ENCODE measurements at regions not wholly inside any gene's neighbourhood (a gene's known extent, or its start where the extent isn't known, plus 50 kb on each side); places are given as distances from the start of the nearest gene placed in this dataset.

- TF ChIP-seq, protein P1, sequence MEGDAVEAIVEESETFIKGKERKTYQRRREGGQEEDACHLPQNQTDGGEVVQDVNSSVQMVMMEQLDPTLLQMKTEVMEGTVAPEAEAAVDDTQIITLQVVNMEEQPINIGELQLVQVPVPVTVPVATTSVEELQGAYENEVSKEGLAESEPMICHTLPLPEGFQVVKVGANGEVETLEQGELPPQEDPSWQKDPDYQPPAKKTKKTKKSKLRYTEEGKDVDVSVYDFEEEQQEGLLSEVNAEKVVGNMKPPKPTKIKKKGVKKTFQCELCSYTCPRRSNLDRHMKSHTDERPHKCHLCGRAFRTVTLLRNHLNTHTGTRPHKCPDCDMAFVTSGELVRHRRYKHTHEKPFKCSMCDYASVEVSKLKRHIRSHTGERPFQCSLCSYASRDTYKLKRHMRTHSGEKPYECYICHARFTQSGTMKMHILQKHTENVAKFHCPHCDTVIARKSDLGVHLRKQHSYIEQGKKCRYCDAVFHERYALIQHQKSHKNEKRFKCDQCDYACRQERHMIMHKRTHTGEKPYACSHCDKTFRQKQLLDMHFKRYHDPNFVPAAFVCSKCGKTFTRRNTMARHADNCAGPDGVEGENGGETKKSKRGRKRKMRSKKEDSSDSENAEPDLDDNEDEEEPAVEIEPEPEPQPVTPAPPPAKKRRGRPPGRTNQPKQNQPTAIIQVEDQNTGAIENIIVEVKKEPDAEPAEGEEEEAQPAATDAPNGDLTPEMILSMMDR (IDR thresholded peaks at IDR 0.05; ENCODE audit: low read depth, low read length): no peak
- no peak for DNase-seq (ENCODE audit: extremely low read depth, low read depth)
Measured at GRCh38 chr5:125517973-125518550, 771.6 kb upstream of the ZNF608 start.

- TF ChIP-seq, protein P1 (IDR thresholded peaks at IDR 0.05; ENCODE audit: low read depth, low read length): no peak
- no peak for DNase-seq (ENCODE audit: extremely low read depth, low read depth)
Measured at GRCh38 chr5:125521289-125521688, 774.9 kb upstream of the ZNF608 start.

DNA sequence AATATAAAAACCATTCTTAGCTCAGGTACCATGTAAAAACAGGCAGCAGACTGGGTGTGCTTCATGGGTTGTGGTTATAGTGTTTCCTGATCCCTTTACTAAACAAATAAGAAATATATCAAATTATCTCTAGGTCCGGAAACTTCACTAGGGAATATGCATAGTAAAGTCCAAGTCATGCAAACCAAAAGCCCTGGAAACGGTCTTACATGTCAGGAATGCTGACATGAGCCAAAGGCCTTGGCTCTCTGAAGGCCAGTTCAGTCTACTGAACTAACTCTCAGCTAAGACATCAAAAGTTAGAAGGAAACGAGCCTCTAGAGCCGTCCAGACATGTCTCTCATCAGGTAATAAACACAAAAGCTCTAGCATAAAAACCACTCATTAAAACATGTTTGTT is 778.9 kb upstream of the ZNF608 start:
- peak; percentile 30 for DNase-seq (ENCODE audit: extremely low read depth, low read depth)
- TF ChIP-seq, protein P1 (IDR thresholded peaks at IDR 0.05; ENCODE audit: low read depth, low read length): no peak

DNA sequence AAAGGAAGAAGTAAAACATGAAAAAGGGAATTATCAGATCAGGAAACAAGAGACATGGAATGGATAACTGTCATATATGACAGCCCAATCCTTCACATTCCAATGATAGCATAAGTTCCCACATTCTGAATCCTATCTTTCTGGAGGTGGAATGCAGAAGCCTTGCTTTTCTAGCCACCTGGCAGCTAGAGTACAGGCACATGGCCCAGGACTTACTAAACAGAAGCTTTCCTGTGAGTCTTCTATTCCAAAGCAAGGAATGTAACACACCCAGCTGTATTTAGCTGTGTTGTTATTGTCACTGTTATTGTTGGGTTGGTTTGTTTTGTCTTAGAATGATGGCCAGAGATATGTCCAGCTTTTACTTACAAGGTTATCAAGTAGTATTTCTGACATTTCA is 780.5 kb upstream of the ZNF608 start:
- TF ChIP-seq, protein P1 (IDR thresholded peaks at IDR 0.05; ENCODE audit: low read depth, low read length): no peak
- DNase-seq (ENCODE audit: extremely low read depth, low read depth): no peak

GRCh38 chr5:125528881-125529280 is 782.4 kb upstream of the ZNF608 start:
- no peak for DNase-seq (ENCODE audit: extremely low read depth, low read depth)
- TF ChIP-seq, protein P1 (IDR thresholded peaks at IDR 0.05; ENCODE audit: low read depth, low read length): no peak

GRCh38 chr5:125530833-125531615 is 784.6 kb upstream of the ZNF608 start:
- TF ChIP-seq, protein P1 (IDR thresholded peaks at IDR 0.05; ENCODE audit: low read depth, low read length): no peak
- DNase-seq (ENCODE audit: extremely low read depth, low read depth): no peak

GRCh38 chr5:125536095-125536494 is 789.7 kb upstream of the ZNF608 start:
- TF ChIP-seq, protein P1 (IDR thresholded peaks at IDR 0.05; ENCODE audit: low read depth, low read length): no peak
- DNase-seq (ENCODE audit: extremely low read depth, low read depth): no peak

All from AG09319 (cell line).